H9 (cell line): ENCODE measurements at regions not wholly inside any gene's neighbourhood (a gene's known extent, or its start where the extent isn't known, plus 50 kb on each side); places are given as distances from the start of the nearest gene placed in this dataset.

Source experiments
- DNase-seq: peaks from one replicate; pipeline ENCODE4 v3.0.0-alpha.2; 2017
- H2AFZ ChIP-seq: one replicate; pipeline ENCODE4 v1.6.1; 2013; ENCODE audit warnings: mild to moderate bottlenecking, low read length, control low read depth, moderate library complexity
- H2AK5ac ChIP-seq: 2 replicates; pipeline ENCODE4 v1.6.1; 2013; ENCODE audit warnings: low read length, control low read depth, mixed read lengths; ENCODE audit not compliant: insufficient read length
- H2BK120ac ChIP-seq: one replicate; pipeline ENCODE4 v1.6.1; 2013; ENCODE audit warnings: low read depth, mild to moderate bottlenecking, low read length, control low read depth, inconsistent platforms; ENCODE audit not compliant: poor library complexity, severe bottlenecking
- H2BK12ac ChIP-seq: 2 replicates; pipeline ENCODE4 v1.6.1; 2013; ENCODE audit warnings: low read length, control low read depth, mixed read lengths, low read depth; ENCODE audit not compliant: insufficient read length
- H2BK15ac ChIP-seq: 2 replicates; pipeline ENCODE4 v1.6.1; 2013; ENCODE audit warnings: low read depth, low read length, control low read depth
- H2BK20ac ChIP-seq: one replicate; pipeline ENCODE4 v1.6.1; 2013; ENCODE audit warnings: low read depth, mild to moderate bottlenecking, low read length, control low read depth, inconsistent platforms; ENCODE audit not compliant: poor library complexity, severe bottlenecking
- H2BK5ac ChIP-seq: 2 replicates; pipeline ENCODE4 v1.6.1; 2013; ENCODE audit warnings: low read length, control low read depth, mixed read lengths; ENCODE audit not compliant: insufficient read length
- H3K14ac ChIP-seq: 2 replicates; pipeline ENCODE4 v1.6.1; 2013; ENCODE audit warnings: low read length, control low read depth; ENCODE audit not compliant: insufficient read depth
- H3K18ac ChIP-seq: 2 replicates; pipeline ENCODE4 v1.6.1; 2013; ENCODE audit warnings: low read depth, mild to moderate bottlenecking, mixed read lengths, low read length, control low read depth; ENCODE audit not compliant: insufficient read length
- H3K23ac ChIP-seq: 2 replicates; pipeline ENCODE4 v1.6.1; 2013; ENCODE audit warnings: low read length, control low read depth, mixed read lengths, low read depth; ENCODE audit not compliant: insufficient read length
- H3K23me2 ChIP-seq: 2 replicates; pipeline ENCODE4 v1.6.1; 2013; ENCODE audit warnings: low read depth, mild to moderate bottlenecking, mixed read lengths, low read length, control low read depth; ENCODE audit not compliant: insufficient read length, poor library complexity, severe bottlenecking
- H3K27ac ChIP-seq: 2 replicates; pipeline ENCODE4 v1.5.1; 2013; ENCODE audit warnings: low read length, control low read depth, mixed read lengths, low read depth; ENCODE audit not compliant: insufficient read length
- H3K27me3 ChIP-seq: 2 replicates; pipeline ENCODE4 v1.6.1; 2013; ENCODE audit warnings: low read length, control low read depth, inconsistent platforms; ENCODE audit not compliant: insufficient read depth
- H3K4ac ChIP-seq: 2 replicates; pipeline ENCODE4 v1.6.1; 2013; ENCODE audit warnings: low read depth, mild to moderate bottlenecking, control low read depth, inconsistent platforms, low read length, moderate library complexity
- H3K4me1 ChIP-seq: 2 replicates; pipeline ENCODE4 v1.6.1; 2013; ENCODE audit warnings: low read length, control low read depth, inconsistent platforms; ENCODE audit not compliant: insufficient read depth
- H3K4me2 ChIP-seq: 2 replicates; pipeline ENCODE4 v1.6.1; 2013; ENCODE audit warnings: low read length, control low read depth, mixed read lengths; ENCODE audit not compliant: insufficient read length, insufficient read depth
- H3K56ac ChIP-seq: 2 replicates; pipeline ENCODE4 v1.6.1; 2013; ENCODE audit warnings: low read depth, mild to moderate bottlenecking, mixed read lengths, low read length, control low read depth; ENCODE audit not compliant: insufficient read length
- H3K79me1 ChIP-seq: 2 replicates; pipeline ENCODE4 v1.6.1; 2013; ENCODE audit warnings: low read depth, mild to moderate bottlenecking, moderate library complexity, low read length, control low read depth, inconsistent platforms; ENCODE audit not compliant: insufficient read depth, poor library complexity, severe bottlenecking
- H3K79me2 ChIP-seq: 2 replicates; pipeline ENCODE4 v1.6.1; 2013; ENCODE audit warnings: low read length, control low read depth, inconsistent platforms; ENCODE audit not compliant: insufficient read depth
- H3K9ac ChIP-seq: 2 replicates; pipeline ENCODE4 v1.6.1; 2013; ENCODE audit warnings: low read length, control low read depth, mixed read lengths; ENCODE audit not compliant: insufficient read length; ENCODE audit errors: extremely low read depth
- H3K9me3 ChIP-seq: one replicate; pipeline ENCODE4 v1.6.1; 2013; ENCODE audit warnings: low read depth, low read length, inconsistent platforms; ENCODE audit not compliant: control insufficient read depth
- H3T11ph ChIP-seq: one replicate; pipeline ENCODE4 v1.6.1; 2013; ENCODE audit warnings: mild to moderate bottlenecking, low read length, control low read depth, inconsistent platforms
- H4K20me1 ChIP-seq: one replicate; pipeline ENCODE4 v1.6.1; 2013; ENCODE audit not compliant: control insufficient read depth, insufficient read length, insufficient read depth
- H4K5ac ChIP-seq: 2 replicates; pipeline ENCODE4 v1.6.1; 2013; ENCODE audit warnings: low read depth, mild to moderate bottlenecking, mixed read lengths, low read length, control low read depth; ENCODE audit not compliant: insufficient read length
- H4K8ac ChIP-seq: replicated peaks from 2 replicates; pipeline ENCODE4 v1.6.1; 2013; ENCODE audit warnings: low read length, control low read depth, mixed read lengths, low read depth; ENCODE audit not compliant: insufficient read length
- H4K91ac ChIP-seq: 2 replicates; pipeline ENCODE4 v1.6.1; 2013; ENCODE audit warnings: low read depth, mild to moderate bottlenecking, moderate library complexity, mixed read lengths, low read length, control low read depth; ENCODE audit not compliant: insufficient read length
- H3K27ac Mint-ChIP-seq, 3 experiments: 2 replicates in 2 of 3; 3 replicates in 1 of 3; pipeline ENCODE4 v1.8.0; 2020 to 2021; ENCODE audit warnings: mixed read lengths in 3 of 3, mild to moderate bottlenecking in 1 of 3, moderate library complexity in 1 of 3
- H3K27me3 Mint-ChIP-seq: 2 replicates; pipeline ENCODE4 v1.8.0; 2021; ENCODE audit warnings: low read depth, mild to moderate bottlenecking, moderate library complexity, mixed read lengths
- H3K36me3 Mint-ChIP-seq, 3 experiments: 2 replicates in 2 of 3; 3 replicates in 1 of 3; pipeline ENCODE4 v1.8.0; 2020 to 2021; ENCODE audit warnings: low read depth in 3 of 3, mixed read lengths in 3 of 3; ENCODE audit not compliant: insufficient read depth in 1 of 3
- H3K4me1 Mint-ChIP-seq, 2 experiments: 2 replicates each; pipeline ENCODE4 v1.8.0; 2020; ENCODE audit warnings: mixed read lengths in 2 of 2
- H3K4me3 Mint-ChIP-seq, 2 experiments: 2 replicates in 1 of 2; 3 replicates in 1 of 2; pipeline ENCODE4 v1.8.0; 2020 to 2021; ENCODE audit warnings: mild to moderate bottlenecking in 2 of 2, mixed read lengths in 2 of 2, moderate library complexity in 1 of 2
- H3K9me3 Mint-ChIP-seq, 2 experiments: 2 replicates in 1 of 2; 3 replicates in 1 of 2; pipeline ENCODE4 v1.8.0; 2020; ENCODE audit warnings: mild to moderate bottlenecking in 2 of 2, mixed read lengths in 2 of 2, moderate library complexity in 1 of 2
- CTCF ChIP-seq: fragments of 200-600 bp; sonication (generic); conservative IDR thresholded peaks from 3 replicates; pipeline ENCODE4 v1.8.0; 2021; ENCODE audit warnings: antibody characterized with exemption, mild to moderate bottlenecking
- WGBS: extraction: QIAGEN DNeasy Blood & Tissue Kit; methylation state at CpG from one replicate; pipeline ENCODE4 v1.1.7; 2013; ENCODE audit warnings: missing lambda C conversion rate, low lambda C conversion rate, mixed read lengths; ENCODE audit not compliant: insufficient read length; ENCODE audit errors: extremely low coverage; 5-methylcytosine and 5-hydroxymethylcytosine counted together

- Histone ChIP-seq H3K79me2 (no peaks in the 10 kb centered on the region), H2BK20ac (no peak overlapping the region), H4K8ac (no peak overlapping the region), H3K23ac (no peak overlapping the region), H3K4ac (no peak overlapping the region), H3K14ac (no peak overlapping the region), H2BK12ac (no peak overlapping the region), H3K4me1 (peaks cover 6% of the 10 kb centered on the region), H2BK15ac (no peak overlapping the region), H3K79me1 (no peaks in the 10 kb centered on the region), H2AFZ (no peak overlapping the region), H2BK5ac (no peak overlapping the region), H4K5ac (no peak overlapping the region), H3K27me3 (no peaks in the 10 kb centered on the region), H2AK5ac (no peak overlapping the region), H3K56ac (no peak overlapping the region), H2BK120ac (no peak overlapping the region), H3T11ph (no peak overlapping the region), H4K91ac (no peak overlapping the region), H4K20me1 (peaks cover 2% of the 10 kb centered on the region), H3K27ac (no peak overlapping the region), H3K18ac (no peak overlapping the region), H3K23me2 (no peaks in the 10 kb centered on the region), H3K4me2 (no peak overlapping the region), H3K9ac (no peak overlapping the region), H3K9me3 (no peaks in the 10 kb centered on the region)
- Mint-ChIP-seq H3K36me3 (no peaks in the 10 kb centered on the region; a peak in 1 of 7 replicates), H3K27ac (no peak overlapping the region), H3K27me3 (no peaks in the 10 kb centered on the region), H3K9me3 (no peaks in the 10 kb centered on the region), H3K4me1 (peaks cover 23 to 24% of the 10 kb centered on the region in 2 experiments), H3K4me3 (no peak overlapping the region)
- no CpG with 5 or more reads among the region's 2 CpGs for WGBS
- TF ChIP-seq CTCF = no peak
- DNase-seq = no peak
Measured at GRCh38 chr7:130878785-130879184, 144.8 kb upstream of the KLF14 start.
